ENCODE measurements at regions not wholly inside any gene's neighbourhood (a gene's known extent, or its start where the extent isn't known, plus 50 kb on each side); places are given as distances from the start of the nearest gene placed in this dataset.

- Mint-ChIP-seq H3K27me3 (no peaks in the 10 kb centered on the region), H3K36me3 (no peaks in the 10 kb centered on the region), H3K4me1 (no peaks in the 10 kb centered on the region)
Measured at GRCh38 chr2:180419212-180419611, 412.1 kb upstream of the CWC22 start.

GRCh38 chr2:180416627-180417026 is 409.5 kb upstream of the CWC22 start:
- Mint-ChIP-seq H3K36me3 (no peaks in the 10 kb centered on the region), H3K9me3 (peaks cover 3 to 4% of the 10 kb centered on the region in 2 donors), H3K27ac (no peak overlapping the region), H3K4me3 (no peak overlapping the region), H3K4me1 (no peaks in the 10 kb centered on the region), H3K27me3 (peaks cover 0 to 2% of the 10 kb centered on the region in 2 donors)
- DNase-seq = no peak
- no peak for ATAC-seq (replicated peaks)

More at GRCh38 chr2:180419212-180419611, 412.1 kb upstream of the CWC22 start:
- ATAC-seq (replicated peaks) = no peak
- Mint-ChIP-seq H3K27ac (no peak overlapping the region), H3K9me3 (peaks cover 3 to 4% of the 10 kb centered on the region in 2 donors), H3K4me3 (no peak overlapping the region)
- no peak for DNase-seq

GRCh38 chr2:180413336-180413735 is 406.2 kb upstream of the CWC22 start:
- no peak overlapping the region for H3K27ac Mint-ChIP-seq
- no peak for ATAC-seq (replicated peaks)
- H3K27me3 Mint-ChIP-seq = peaks cover 0 to 6% of the 10 kb centered on the region in 2 donors
- H3K4me3 Mint-ChIP-seq = no peak overlapping the region
- H3K9me3 Mint-ChIP-seq = no peaks in the 10 kb centered on the region
- H3K36me3 Mint-ChIP-seq = no peaks in the 10 kb centered on the region
- H3K4me1 Mint-ChIP-seq = no peaks in the 10 kb centered on the region
- DNase-seq = no peak

- Mint-ChIP-seq H3K27ac (no peak overlapping the region), H3K9me3 (no peaks in the 10 kb centered on the region), H3K4me3 (no peak overlapping the region), H3K36me3 (no peaks in the 10 kb centered on the region), H3K27me3 (peaks cover 0 to 6% of the 10 kb centered on the region in 2 donors), H3K4me1 (no peaks in the 10 kb centered on the region)
- ATAC-seq (replicated peaks) (no peak), DNase-seq (no peak)
Measured at GRCh38 chr2:180412219-180412618, 405.1 kb upstream of the CWC22 start.

- H3K27me3 Mint-ChIP-seq = peaks cover 0 to 6% of the 10 kb centered on the region in 2 donors
- no peaks in the 10 kb centered on the region for H3K36me3 Mint-ChIP-seq
- no peak overlapping the region for H3K27ac Mint-ChIP-seq
- H3K4me3 Mint-ChIP-seq = no peak overlapping the region
- no peaks in the 10 kb centered on the region for H3K4me1 Mint-ChIP-seq
- H3K9me3 Mint-ChIP-seq = no peaks in the 10 kb centered on the region
- no peak for ATAC-seq (replicated peaks)
- DNase-seq = no peak
Measured at GRCh38 chr2:180411661-180412060, 404.6 kb upstream of the CWC22 start.

- Mint-ChIP-seq H3K36me3 (no peaks in the 10 kb centered on the region), H3K9me3 (peaks cover 0 to 3% of the 10 kb centered on the region in 2 donors), H3K4me3 (no peak overlapping the region), H3K27me3 (peaks cover 0 to 4% of the 10 kb centered on the region in 2 donors), H3K27ac (no peak overlapping the region), H3K4me1 (no peaks in the 10 kb centered on the region)
- DNase-seq (no peak), ATAC-seq (replicated peaks) (no peak)
Measured at GRCh38 chr2:180406687-180407086, 399.6 kb upstream of the CWC22 start.

GRCh38 chr2:180405520-180405919 is 398.4 kb upstream of the CWC22 start:
- no peak for DNase-seq
- no peaks in the 10 kb centered on the region for H3K4me1 Mint-ChIP-seq
- H3K36me3 Mint-ChIP-seq = no peaks in the 10 kb centered on the region
- H3K27ac Mint-ChIP-seq = no peak overlapping the region
- ATAC-seq (replicated peaks) = no peak
- H3K9me3 Mint-ChIP-seq = peaks cover 0 to 3% of the 10 kb centered on the region in 2 donors
- no peak overlapping the region for H3K4me3 Mint-ChIP-seq
- H3K27me3 Mint-ChIP-seq = no peaks in the 10 kb centered on the region

GRCh38 chr2:180394305-180394704 is 387.2 kb upstream of the CWC22 start:
- H3K36me3 Mint-ChIP-seq = no peaks in the 10 kb centered on the region
- no peak overlapping the region for H3K4me3 Mint-ChIP-seq
- H3K4me1 Mint-ChIP-seq = no peaks in the 10 kb centered on the region
- H3K27me3 Mint-ChIP-seq = no peaks in the 10 kb centered on the region
- no peak for DNase-seq
- H3K9me3 Mint-ChIP-seq = peaks cover 11 to 25% of the 10 kb centered on the region in 2 donors
- no peak overlapping the region for H3K27ac Mint-ChIP-seq
- no peak for ATAC-seq (replicated peaks)

- Mint-ChIP-seq H3K27me3 (no peaks in the 10 kb centered on the region), H3K4me1 (no peaks in the 10 kb centered on the region), H3K9me3 (peaks cover 5 to 8% of the 10 kb centered on the region in 2 donors), H3K36me3 (no peaks in the 10 kb centered on the region), H3K27ac (no peak overlapping the region), H3K4me3 (no peak overlapping the region)
- DNase-seq (no peak), ATAC-seq (replicated peaks) (no peak)
Measured at GRCh38 chr2:180385601-180386201, 378.6 kb upstream of the CWC22 start.

GRCh38 chr2:180376066-180376465 is 369.0 kb upstream of the CWC22 start:
- no peak for DNase-seq
- ATAC-seq (replicated peaks) = no peak
- H3K9me3 Mint-ChIP-seq = peaks cover 0 to 4% of the 10 kb centered on the region in 2 donors
- H3K36me3 Mint-ChIP-seq = no peaks in the 10 kb centered on the region
- no peak overlapping the region for H3K4me3 Mint-ChIP-seq
- no peak overlapping the region for H3K27ac Mint-ChIP-seq
- no peaks in the 10 kb centered on the region for H3K4me1 Mint-ChIP-seq
- H3K27me3 Mint-ChIP-seq = no peaks in the 10 kb centered on the region

- Mint-ChIP-seq H3K4me3 (no peak overlapping the region), H3K4me1 (no peaks in the 10 kb centered on the region), H3K36me3 (no peaks in the 10 kb centered on the region), H3K27me3 (no peaks in the 10 kb centered on the region), H3K27ac (no peak overlapping the region), H3K9me3 (peaks cover 0 to under 1% of the 10 kb centered on the region in 2 donors)
- ATAC-seq (replicated peaks) (no peak), DNase-seq (no peak)
Measured at GRCh38 chr2:180374502-180375281, 367.6 kb upstream of the CWC22 start.

- Mint-ChIP-seq H3K27ac (no peak overlapping the region), H3K27me3 (no peaks in the 10 kb centered on the region), H3K4me1 (peaks cover 0 to 2% of the 10 kb centered on the region in 2 donors), H3K9me3 (no peaks in the 10 kb centered on the region), H3K36me3 (no peaks in the 10 kb centered on the region), H3K4me3 (no peak overlapping the region)
- no peak for DNase-seq
- ATAC-seq (replicated peaks) = no peak
Measured at GRCh38 chr2:180370511-180371205, 363.6 kb upstream of the CWC22 start.

- Mint-ChIP-seq H3K9me3 (no peaks in the 10 kb centered on the region), H3K36me3 (no peaks in the 10 kb centered on the region), H3K27ac (no peak overlapping the region), H3K4me3 (no peak overlapping the region), H3K27me3 (no peaks in the 10 kb centered on the region), H3K4me1 (peaks cover 0 to 2% of the 10 kb centered on the region in 2 donors)
- ATAC-seq (replicated peaks) = no peak
- no peak for DNase-seq
Measured at GRCh38 chr2:180368881-180369280, 361.8 kb upstream of the CWC22 start.

GRCh38 chr2:180367815-180368214 is 360.7 kb upstream of the CWC22 start:
- Mint-ChIP-seq H3K9me3 (no peaks in the 10 kb centered on the region), H3K4me1 (peaks cover 0 to 2% of the 10 kb centered on the region in 2 donors), H3K36me3 (no peaks in the 10 kb centered on the region), H3K4me3 (no peak overlapping the region), H3K27me3 (no peaks in the 10 kb centered on the region), H3K27ac (no peak overlapping the region)
- DNase-seq (no peak), ATAC-seq (replicated peaks) (no peak)

- no peaks in the 10 kb centered on the region for H3K36me3 Mint-ChIP-seq
- no peak overlapping the region for H3K27ac Mint-ChIP-seq
- H3K9me3 Mint-ChIP-seq = no peaks in the 10 kb centered on the region
- ATAC-seq (replicated peaks) = no peak
- DNase-seq = no peak
- no peaks in the 10 kb centered on the region for H3K27me3 Mint-ChIP-seq
- H3K4me1 Mint-ChIP-seq = peaks cover 0 to 2% of the 10 kb centered on the region in 2 donors
- no peak overlapping the region for H3K4me3 Mint-ChIP-seq
Measured at GRCh38 chr2:180366481-180366880, 359.4 kb upstream of the CWC22 start.

All from stimulated activated naive B cell treated with anti-CD40 and anti-IgM and Interleukin-4, amounts not matched to agents 10 μg/mL and 1 μg/mL and 100 μg/mL, for 72 hours (primary cell).